Pancreas (tissue), 10 donors: ENCODE measurements at regions not wholly inside any gene's neighbourhood (a gene's known extent, or its start where the extent isn't known, plus 50 kb on each side); places are given as distances from the start of the nearest gene placed in this dataset.
A peak's percentile ranks its signal among the peaks of the same experiment; 100 is the strongest.

Experiments used
- ATAC-seq, 4 donors: fragments of 200-7000 bp; cut with Tn5 transposase; one replicate each; pipeline versions ENCODE4 v1.8.0 to v1.9.1; 2020; ENCODE audit warnings: mild to moderate bottlenecking in 4 of 4, moderate library complexity in 4 of 4
- DNase-seq, 6 donors: peaks; one replicate each; pipeline ENCODE4 v3.0.0-alpha.2; 2020
- FAIRE-seq: peaks from 2 replicates; lab custom pipeline; 2012; peaks lifted over from hg19 to GRCh38; lab: Jason Lieb, UNC
- H3K27ac ChIP-seq, 4 donors: fragments of 200-600 bp; sonication (generic); 1 replicate in 3 of 4; 2 replicates in 1 of 4; pipeline versions ENCODE4 v1.5.0 to v1.8.0; 2020
- H3K27me3 ChIP-seq, 4 donors: fragments of 200-600 bp; one replicate each; pipeline ENCODE4 v1.8.0; 2021
- H3K36me3 ChIP-seq, 3 donors: fragments of 200-600 bp; sonication (generic) in 1 of 3; one replicate each; pipeline versions ENCODE4 v1.5.0 to v1.8.0; 2020 to 2021
- H3K4me1 ChIP-seq, 3 donors: fragments of 200-600 bp; one replicate each; pipeline ENCODE4 v1.8.0; 2021
- H3K4me3 ChIP-seq, 4 donors: fragments of 200-600 bp; sonication (generic) in 2 of 4; one replicate each; pipeline versions ENCODE4 v1.5.0 to v1.8.0; 2020 to 2021
- H3K9me3 ChIP-seq, 4 donors: fragments of 200-600 bp; one replicate each; pipeline ENCODE4 v1.8.0; 2021
- CTCF ChIP-seq, 4 donors: fragments of 200-600 bp; sonication (generic) in 3 of 4; IDR thresholded peaks; one replicate each; pipeline versions ENCODE4 v1.5.0 to v1.8.0; 2021; ENCODE audit warnings: antibody characterized with exemption in 4 of 4
- WGBS, 2 donors: extraction: QIAGEN DNeasy Blood & Tissue Kit; methylation state at CpG; one replicate each; pipeline ENCODE4 v1.1.7; 2013; 5-methylcytosine and 5-hydroxymethylcytosine counted together
- intact Hi-C, 3 donors: fragments of 100-400 bp; cut with DNase I; formaldehyde crosslinking; loops; one replicate each; pipeline versions ENCODE4 v1.11.1 to v1.14.2; 2022
- donor health status: healthy with polysubstance abuse.
- donor health status: DM: no; HTN: no; CAD: no; lungs with moderate emphysema.
- donor health status: DM: no; HTN: no; CAD: no.
- donor health status: control.
- donor health status: control.
- donor health status: Bipolar disorder and iron deficiency.
- donor health status: DM: yes; HTN: yes; CAD: no.
- donor health status: DM: no; HTN: no; CAD: no.
- donor health status: DM: no; HTN: no; CAD: no.
- donor health status: DM: yes; HTN: yes; CAD: no.

- 33 to 34% methylated on average over 4 of the region's 4 CpGs for WGBS, 2 donors
- ATAC-seq (no peak), FAIRE-seq (no peak), DNase-seq (no peak)
- H3K4me1 ChIP-seq = no peaks in the 10 kb centered on the region
- no peak overlapping the region for H3K4me3 ChIP-seq
- H3K27ac ChIP-seq = no peak overlapping the region
- no peak for TF ChIP-seq CTCF (IDR thresholded peaks at IDR 0.05)
- no peaks in the 10 kb centered on the region for H3K36me3 ChIP-seq
- intact Hi-C loops = no loop called here
- no peaks in the 10 kb centered on the region for H3K27me3 ChIP-seq
- H3K9me3 ChIP-seq = no peaks in the 10 kb centered on the region
Measured at GRCh38 chr9:89862316-89862715, 257.5 kb downstream of the GADD45G start.

GRCh38 chr9:89863141-89863540 is 258.3 kb downstream of the GADD45G start:
- H3K9me3 ChIP-seq = no peaks in the 10 kb centered on the region
- DNase-seq (no peak), ATAC-seq (no peak), FAIRE-seq (no peak)
- no peaks in the 10 kb centered on the region for H3K27me3 ChIP-seq
- no peaks in the 10 kb centered on the region for H3K4me1 ChIP-seq
- no peak overlapping the region for H3K4me3 ChIP-seq
- TF ChIP-seq CTCF (IDR thresholded peaks at IDR 0.05) = no peak
- no peaks in the 10 kb centered on the region for H3K36me3 ChIP-seq
- no peak overlapping the region for H3K27ac ChIP-seq
- WGBS, 2 donors = 72 to 83% methylated on average over 8 of the region's 8 CpGs
- intact Hi-C loops = no loop called here

GRCh38 chr9:89863837-89864236 is 259.0 kb downstream of the GADD45G start:
- ATAC-seq (no peak), DNase-seq (no peak), FAIRE-seq (no peak)
- no peak for TF ChIP-seq CTCF (IDR thresholded peaks at IDR 0.05)
- Histone ChIP-seq H3K36me3 (no peaks in the 10 kb centered on the region), H3K27ac (no peak overlapping the region), H3K4me1 (no peaks in the 10 kb centered on the region), H3K4me3 (no peak overlapping the region), H3K9me3 (no peaks in the 10 kb centered on the region), H3K27me3 (no peaks in the 10 kb centered on the region)
- 79 to 80% methylated on average over 6 of the region's 6 CpGs for WGBS, 2 donors
- intact Hi-C loops = no loop called here

GRCh38 chr9:89864257-89864656 is 259.4 kb downstream of the GADD45G start:
- no peak for TF ChIP-seq CTCF (IDR thresholded peaks at IDR 0.05)
- no peak overlapping the region for H3K4me3 ChIP-seq
- WGBS, 2 donors = 83 to 90% methylated on average over 5 of the region's 5 CpGs

GRCh38 chr9:89864731-89865130 is 259.9 kb downstream of the GADD45G start:
- TF ChIP-seq CTCF (IDR thresholded peaks at IDR 0.05) = no peak
- DNase-seq (no peak), FAIRE-seq (no peak), ATAC-seq (no peak)
- Histone ChIP-seq H3K36me3 (no peaks in the 10 kb centered on the region), H3K4me3 (no peak overlapping the region), H3K27me3 (no peaks in the 10 kb centered on the region), H3K9me3 (no peaks in the 10 kb centered on the region), H3K4me1 (no peaks in the 10 kb centered on the region), H3K27ac (no peak overlapping the region)
- intact Hi-C loops = no loop called here
- 75 to 79% methylated on average over 4 of the region's 4 CpGs for WGBS, 2 donors

More at GRCh38 chr9:89864257-89864656, 259.4 kb downstream of the GADD45G start:
- intact Hi-C loops = no loop called here
- Histone ChIP-seq H3K36me3 (no peaks in the 10 kb centered on the region), H3K4me1 (no peaks in the 10 kb centered on the region), H3K27me3 (no peaks in the 10 kb centered on the region), H3K9me3 (no peaks in the 10 kb centered on the region), H3K27ac (no peak overlapping the region)
- no peak for FAIRE-seq
- DNase-seq = peak in 1 of 6 donors; percentile 40
- peak in 1 of 4 donors; percentile 11 for ATAC-seq
